ENCODE measurements at regions not wholly inside any gene's neighbourhood (a gene's known extent, or its start where the extent isn't known, plus 50 kb on each side); places are given as distances from the start of the nearest gene placed in this dataset.

DNA sequence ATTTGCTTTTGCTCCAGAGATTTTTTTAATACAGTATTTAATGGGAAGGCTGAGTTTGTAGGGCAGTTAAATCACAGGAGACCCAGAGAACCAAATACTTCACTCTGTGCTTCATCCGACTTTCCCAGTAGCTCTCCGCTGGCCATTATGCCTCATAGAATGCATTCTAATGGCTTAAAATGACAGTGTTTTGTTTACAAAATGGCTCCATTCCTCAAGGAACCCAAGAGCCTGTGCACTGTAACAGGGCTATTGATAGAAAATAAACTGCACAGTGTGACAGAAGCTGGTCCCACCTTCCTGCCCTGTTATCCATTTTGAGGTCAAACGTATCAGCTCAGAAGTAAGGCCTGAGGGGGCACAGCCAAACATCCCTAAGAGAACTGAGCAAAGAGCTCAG is 136.5 kb downstream of the RAP2A start:
- Histone ChIP-seq H3K4me1 (no peaks in the 10 kb centered on the region), H3K4me3 (no peak overlapping the region), H3K9me3 (no peaks in the 10 kb centered on the region), H3K27me3 (no peaks in the 10 kb centered on the region), H3K36me3 (no peaks in the 10 kb centered on the region), H3K27ac (no peak overlapping the region)
- intact Hi-C loops (cut with DNase I): no loop called here
- FAIRE-seq (no peak), ATAC-seq (no peak), DNase-seq (no peak)
- TF ChIP-seq, protein P1, sequence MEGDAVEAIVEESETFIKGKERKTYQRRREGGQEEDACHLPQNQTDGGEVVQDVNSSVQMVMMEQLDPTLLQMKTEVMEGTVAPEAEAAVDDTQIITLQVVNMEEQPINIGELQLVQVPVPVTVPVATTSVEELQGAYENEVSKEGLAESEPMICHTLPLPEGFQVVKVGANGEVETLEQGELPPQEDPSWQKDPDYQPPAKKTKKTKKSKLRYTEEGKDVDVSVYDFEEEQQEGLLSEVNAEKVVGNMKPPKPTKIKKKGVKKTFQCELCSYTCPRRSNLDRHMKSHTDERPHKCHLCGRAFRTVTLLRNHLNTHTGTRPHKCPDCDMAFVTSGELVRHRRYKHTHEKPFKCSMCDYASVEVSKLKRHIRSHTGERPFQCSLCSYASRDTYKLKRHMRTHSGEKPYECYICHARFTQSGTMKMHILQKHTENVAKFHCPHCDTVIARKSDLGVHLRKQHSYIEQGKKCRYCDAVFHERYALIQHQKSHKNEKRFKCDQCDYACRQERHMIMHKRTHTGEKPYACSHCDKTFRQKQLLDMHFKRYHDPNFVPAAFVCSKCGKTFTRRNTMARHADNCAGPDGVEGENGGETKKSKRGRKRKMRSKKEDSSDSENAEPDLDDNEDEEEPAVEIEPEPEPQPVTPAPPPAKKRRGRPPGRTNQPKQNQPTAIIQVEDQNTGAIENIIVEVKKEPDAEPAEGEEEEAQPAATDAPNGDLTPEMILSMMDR (IDR thresholded peaks at IDR 0.05): no peak
- 50 to 66% methylated on average over 3 of the region's 3 CpGs for WGBS, 2 donors

DNA sequence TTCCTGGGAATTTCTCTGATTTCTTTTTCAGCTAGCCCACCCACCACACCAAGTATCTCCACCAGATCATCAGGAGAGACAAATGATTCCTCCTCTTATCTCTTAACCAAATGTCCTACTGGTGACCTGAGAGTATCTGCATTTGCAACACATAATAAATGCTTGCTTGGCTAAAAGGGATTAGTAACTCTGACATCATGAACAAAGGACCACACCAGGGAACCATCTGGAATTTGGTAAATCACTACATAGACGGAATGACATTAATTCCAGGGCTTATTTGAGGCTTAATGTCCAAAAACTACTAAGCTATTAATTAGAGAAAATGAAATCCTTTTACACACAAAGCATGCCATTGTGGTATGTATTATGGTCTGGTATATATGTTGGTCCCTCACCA is 139.0 kb downstream of the RAP2A start:
- WGBS, 2 donors: 80 to 84% methylated on average over 1 of the region's 1 CpG
- H3K9me3 ChIP-seq: no peaks in the 10 kb centered on the region
- ATAC-seq: no peak
- H3K27me3 ChIP-seq: peaks cover 0 to 4% (median 0%) of the 10 kb centered on the region in 4 donors
- no peak for FAIRE-seq
- H3K4me1 ChIP-seq: no peaks in the 10 kb centered on the region
- intact Hi-C loops (cut with DNase I): no loop called here
- no peak overlapping the region for H3K4me3 ChIP-seq
- no peak overlapping the region for H3K27ac ChIP-seq
- no peak for DNase-seq
- TF ChIP-seq, protein P1 (IDR thresholded peaks at IDR 0.05): no peak
- no peaks in the 10 kb centered on the region for H3K36me3 ChIP-seq

- Histone ChIP-seq H3K27me3 (peaks cover 0 to 4% (median 0%) of the 10 kb centered on the region in 4 donors), H3K36me3 (no peaks in the 10 kb centered on the region), H3K9me3 (no peaks in the 10 kb centered on the region), H3K4me1 (no peaks in the 10 kb centered on the region), H3K4me3 (no peak overlapping the region), H3K27ac (no peak overlapping the region)
- TF ChIP-seq, protein P1 (IDR thresholded peaks at IDR 0.05): no peak
- ATAC-seq (peak in 1 of 4 donors; percentile 42), FAIRE-seq (no peak), DNase-seq (no peak)
- 57 to 61% methylated on average over 5 of the region's 5 CpGs for WGBS, 2 donors
- intact Hi-C loops (cut with DNase I): no loop called here
Measured at GRCh38 chr13:97574926-97575325, 141.0 kb downstream of the RAP2A start.

DNA sequence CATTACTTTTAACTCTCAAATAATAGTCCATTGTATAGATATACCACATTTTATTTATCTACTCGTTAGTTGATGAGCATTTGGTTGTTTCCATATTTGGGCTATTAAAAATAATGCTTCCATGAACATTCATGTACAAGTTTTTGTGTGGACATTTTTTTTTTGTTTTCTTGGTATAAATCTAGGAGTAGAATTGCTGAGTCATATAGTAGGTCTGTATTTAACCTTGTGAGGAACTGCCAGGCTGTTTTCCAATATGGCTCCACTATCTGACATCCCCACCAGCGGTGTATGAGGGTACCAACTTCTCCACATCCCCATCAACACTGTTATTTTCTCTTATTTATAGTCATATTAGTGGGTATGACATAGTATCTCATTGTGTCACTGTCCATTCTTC is 143.1 kb downstream of the RAP2A start:
- no peaks in the 10 kb centered on the region for H3K9me3 ChIP-seq
- TF ChIP-seq, protein P1 (IDR thresholded peaks at IDR 0.05): no peak
- no peak overlapping the region for H3K27ac ChIP-seq
- H3K36me3 ChIP-seq: no peaks in the 10 kb centered on the region
- FAIRE-seq (no peak), DNase-seq (no peak), ATAC-seq (no peak)
- 72 to 82% methylated on average over 2 of the region's 2 CpGs for WGBS, 2 donors
- intact Hi-C loops (cut with DNase I): no loop called here
- no peak overlapping the region for H3K4me3 ChIP-seq
- no peaks in the 10 kb centered on the region for H3K4me1 ChIP-seq
- H3K27me3 ChIP-seq: peaks cover 0 to 4% (median 0%) of the 10 kb centered on the region in 4 donors

GRCh38 chr13:97582170-97582569 is 148.2 kb downstream of the RAP2A start:
- no peaks in the 10 kb centered on the region for H3K36me3 ChIP-seq
- 54 to 69% methylated on average over 5 of the region's 5 CpGs for WGBS, 2 donors
- H3K9me3 ChIP-seq: no peaks in the 10 kb centered on the region
- intact Hi-C loops (cut with DNase I): no loop called here
- no peak overlapping the region for H3K27ac ChIP-seq
- peaks cover 0 to 4% (median 0%) of the 10 kb centered on the region in 4 donors for H3K27me3 ChIP-seq
- H3K4me1 ChIP-seq: no peaks in the 10 kb centered on the region
- DNase-seq (no peak), FAIRE-seq (no peak), ATAC-seq (no peak)
- TF ChIP-seq, protein P1 (IDR thresholded peaks at IDR 0.05): no peak
- H3K4me3 ChIP-seq: no peak overlapping the region

All from pancreas (tissue), 10 donors.